Fibroblast of lung (primary cell): ENCODE measurements at regions not wholly inside any gene's neighbourhood (a gene's known extent, or its start where the extent isn't known, plus 50 kb on each side); places are given as distances from the start of the nearest gene placed in this dataset.

Source experiments
- CTCF ChIP-seq, 2 donors: IDR thresholded peaks in 1 of 2; conservative IDR thresholded peaks in 1 of 2; 1 replicate in 1 of 2; 2 replicates in 1 of 2; pipeline ENCODE4 v1.5.1; 2011 to 2012; ENCODE audit warnings: low read length in 2 of 2, control low read depth in 1 of 2, inconsistent platforms in 1 of 2, low read depth in 1 of 2, mild to moderate bottlenecking in 1 of 2
- EZH2 ChIP-seq: IDR thresholded peaks from 2 replicates; pipeline ENCODE4 v1.5.1; 2012; ENCODE audit warnings: low read length, control low read depth, mild to moderate bottlenecking; ENCODE audit errors: missing control alignments

- no peak for TF ChIP-seq CTCF (conservative IDR thresholded peaks at IDR 0.05 in 1 of 2, IDR thresholded peaks at IDR 0.05 in 1 of 2; ENCODE audit: low read depth in 1 of 2, low read length in 2 of 2)
- TF ChIP-seq EZH2: no peak
Measured at GRCh38 chr1:48062353-48062752, 65.2 kb upstream of the TRABD2B start.
